ELF-1 (cell line): ENCODE measurements at regions not wholly inside any gene's neighbourhood (a gene's known extent, or its start where the extent isn't known, plus 50 kb on each side); places are given as distances from the start of the nearest gene placed in this dataset.
"Not testable (repeated sequence)": the region's sequence is repeated elsewhere in the genome, so short reads cannot be mapped to it uniquely, and the experiment has no call there.

ENCODE experiments used
- DNase-seq: peaks from one replicate; pipeline ENCODE4 v3.0.0-alpha.2; 2016; ENCODE audit warnings: low read depth, low spot score

DNA sequence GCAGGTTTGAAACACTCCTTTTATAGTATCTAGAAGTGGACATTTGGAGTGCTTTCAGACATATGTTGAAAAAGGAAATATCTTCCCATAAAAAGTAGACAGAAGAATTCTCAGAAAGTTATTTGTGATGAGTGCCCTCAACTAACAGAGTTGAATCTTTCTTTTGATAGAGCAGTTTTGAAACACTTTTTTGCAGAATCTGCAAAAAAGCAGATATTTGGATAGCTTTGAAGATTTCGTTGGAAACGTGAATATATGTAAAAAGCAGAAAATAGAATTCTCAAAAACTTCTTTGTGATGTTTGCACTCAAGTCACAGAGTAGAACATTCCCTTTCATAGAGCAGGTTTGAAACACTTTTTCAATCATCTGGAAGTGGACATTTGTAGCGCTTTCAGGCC is 676.4 kb upstream of the ZNF337 start:
- DNase-seq: not testable (repeated sequence)

DNA sequence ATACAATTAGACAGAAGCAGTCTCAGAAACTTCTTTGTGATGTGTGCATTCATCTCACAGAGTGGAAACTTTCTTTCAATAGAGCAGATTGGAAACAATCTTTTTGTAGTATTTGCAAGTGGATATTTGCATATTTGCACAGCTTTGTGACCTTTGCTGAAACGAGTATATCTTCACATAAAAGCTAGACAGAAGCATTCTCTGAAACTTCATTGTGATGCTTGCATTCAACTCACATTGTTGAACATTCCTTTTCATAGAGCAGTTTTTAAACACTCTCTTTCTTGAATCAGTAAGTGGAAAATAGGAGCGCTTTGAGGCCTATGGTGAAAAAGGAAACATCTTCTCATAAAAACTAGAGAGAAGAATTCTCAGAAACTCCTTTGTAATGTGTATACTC is 657.9 kb upstream of the ZNF337 start:
- DNase-seq: no peak

DNA sequence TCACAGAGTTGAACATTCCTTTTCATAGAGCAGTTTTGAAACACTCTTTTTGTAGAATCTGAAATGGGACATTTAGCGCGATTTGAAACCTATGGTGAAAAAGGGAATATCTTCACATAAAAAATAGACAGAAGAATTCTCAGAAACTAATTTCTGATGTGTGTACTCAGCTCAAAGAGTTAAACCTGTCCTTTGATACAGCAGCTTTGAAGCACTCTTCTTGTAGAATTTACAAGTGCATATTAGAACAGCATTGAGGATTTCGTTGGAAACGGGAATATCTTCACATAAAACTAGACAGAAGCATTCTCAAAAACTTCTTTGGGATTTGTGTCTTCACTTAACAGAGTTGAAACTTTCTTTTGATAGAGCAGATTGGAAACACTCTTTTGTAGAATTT is 650.7 kb upstream of the ZNF337 start:
- DNase-seq: no peak

DNA sequence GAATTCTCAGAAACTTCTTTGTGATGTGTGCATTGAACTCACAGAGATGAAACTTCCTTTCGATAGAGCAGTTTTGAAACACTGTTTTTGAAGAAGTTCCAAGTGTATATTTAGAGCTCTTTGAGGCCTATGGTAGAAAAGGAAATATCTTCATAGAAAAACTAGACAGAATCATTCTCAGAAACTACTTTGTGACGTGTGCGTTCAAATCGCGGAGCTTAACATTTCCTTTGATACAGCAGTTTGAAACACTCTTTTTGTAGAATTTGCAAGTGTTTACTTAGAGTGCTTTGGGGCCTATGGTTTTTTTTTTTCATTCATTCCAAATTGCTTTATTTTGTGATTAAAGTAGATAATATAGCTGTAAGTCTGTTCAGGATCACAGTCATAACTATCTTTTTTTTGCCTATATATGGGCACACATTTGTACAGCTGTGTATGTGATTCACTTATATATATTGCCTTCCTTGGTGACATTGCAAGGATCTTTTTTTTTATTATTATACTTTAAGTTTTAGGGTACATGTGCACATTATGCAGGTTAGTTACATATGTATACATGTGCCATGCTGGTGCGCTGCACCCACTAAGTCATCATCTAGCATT is 643.9 kb upstream of the ZNF337 start:
- not testable (repeated sequence) for DNase-seq

DNA sequence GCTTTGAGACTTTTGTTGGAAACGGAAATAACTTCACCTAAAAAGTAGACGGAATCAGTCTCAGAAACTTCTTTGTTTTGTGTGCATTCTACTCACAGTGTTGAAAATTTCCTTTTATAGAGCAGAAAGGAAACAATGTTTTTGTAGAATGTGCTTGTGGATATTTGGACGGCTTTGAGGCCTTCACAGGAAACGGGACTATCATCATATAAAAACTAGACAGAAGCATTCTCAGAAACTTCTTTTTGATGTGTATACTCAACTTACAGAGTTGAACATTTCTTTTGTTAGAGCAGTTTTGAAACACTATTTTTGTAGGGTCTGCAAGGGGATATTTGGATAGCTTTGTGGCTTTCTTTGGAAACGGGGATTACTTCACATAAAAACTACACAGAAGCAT is 627.5 kb upstream of the ZNF337 start:
- no peak for DNase-seq

DNA sequence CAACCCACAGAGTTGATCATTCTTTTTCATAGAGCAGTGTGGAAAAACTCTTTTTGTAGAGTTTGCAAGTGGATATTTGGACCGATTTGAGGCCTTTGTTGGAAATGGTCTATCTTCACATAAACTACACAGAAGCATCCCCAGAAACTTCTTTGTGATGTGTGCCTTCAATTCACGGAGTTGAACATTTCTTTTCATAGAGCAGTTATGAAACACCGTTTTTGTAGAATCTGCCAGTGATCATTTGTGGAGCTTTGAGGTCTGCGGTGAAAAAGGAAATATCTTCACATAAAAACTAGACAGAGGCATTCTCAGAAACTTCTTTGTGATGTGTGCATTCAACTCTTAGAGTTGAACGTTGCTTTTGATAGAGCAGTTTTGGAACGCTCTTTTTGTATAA is 618.4 kb upstream of the ZNF337 start:
- no peak for DNase-seq

DNA sequence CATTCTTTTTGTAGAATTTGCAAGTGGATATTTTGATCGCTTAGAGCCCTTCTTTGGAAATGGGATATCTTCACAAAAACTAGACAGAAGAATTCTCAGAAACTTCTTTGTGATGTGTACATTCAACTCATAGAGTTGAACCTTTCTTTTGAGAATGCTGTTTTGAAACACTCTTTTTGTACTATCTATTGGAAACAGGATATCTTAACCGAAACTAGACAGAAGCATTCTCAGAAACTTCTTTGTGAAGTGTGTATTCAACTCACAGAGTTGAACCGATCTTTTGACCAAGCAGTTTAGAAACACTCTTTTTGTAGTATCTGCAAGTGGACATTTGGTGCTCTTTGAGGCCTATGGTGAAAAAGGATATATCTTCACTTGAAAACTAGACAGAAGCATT is 613.1 kb upstream of the ZNF337 start:
- not testable (repeated sequence) for DNase-seq

DNA sequence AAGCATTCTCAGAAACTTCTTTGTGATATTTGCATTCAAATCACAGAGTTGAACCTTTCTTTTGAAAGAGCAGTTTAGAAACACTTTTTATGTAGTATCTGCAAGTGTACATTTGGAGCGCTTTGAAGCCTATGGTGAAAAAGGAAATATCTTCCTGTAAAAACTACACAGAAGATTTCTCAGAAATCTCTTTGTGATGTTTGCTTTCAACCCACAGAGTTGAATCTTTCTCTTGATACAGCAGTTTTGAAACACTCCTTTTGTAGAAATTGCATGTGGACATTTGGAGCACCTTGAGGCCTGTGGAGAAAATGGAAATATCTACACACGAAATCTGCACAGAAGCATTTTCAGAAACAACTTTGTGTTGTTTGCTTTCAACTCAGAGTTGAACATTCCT is 612.3 kb upstream of the ZNF337 start:
- DNase-seq: no peak

DNA sequence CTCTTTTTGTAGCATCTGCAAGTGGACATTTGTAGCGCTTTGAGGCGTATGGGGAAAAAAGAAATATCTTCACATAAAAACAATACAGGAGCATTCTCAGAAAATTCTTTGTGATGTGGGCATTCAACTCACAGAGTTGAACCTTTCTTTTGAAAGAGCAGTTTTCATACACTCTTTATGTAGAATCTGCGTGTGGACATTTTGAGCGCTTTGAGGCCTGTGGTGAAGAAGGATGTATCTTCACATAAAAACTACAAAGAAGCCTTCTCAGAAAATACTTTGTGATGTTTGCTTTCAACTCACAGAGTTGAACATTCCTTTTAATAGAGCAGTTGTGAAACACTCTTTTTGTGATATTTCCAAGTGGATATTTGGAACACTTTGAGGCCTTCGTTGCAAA is 598.4 kb upstream of the ZNF337 start:
- DNase-seq: no peak

DNA sequence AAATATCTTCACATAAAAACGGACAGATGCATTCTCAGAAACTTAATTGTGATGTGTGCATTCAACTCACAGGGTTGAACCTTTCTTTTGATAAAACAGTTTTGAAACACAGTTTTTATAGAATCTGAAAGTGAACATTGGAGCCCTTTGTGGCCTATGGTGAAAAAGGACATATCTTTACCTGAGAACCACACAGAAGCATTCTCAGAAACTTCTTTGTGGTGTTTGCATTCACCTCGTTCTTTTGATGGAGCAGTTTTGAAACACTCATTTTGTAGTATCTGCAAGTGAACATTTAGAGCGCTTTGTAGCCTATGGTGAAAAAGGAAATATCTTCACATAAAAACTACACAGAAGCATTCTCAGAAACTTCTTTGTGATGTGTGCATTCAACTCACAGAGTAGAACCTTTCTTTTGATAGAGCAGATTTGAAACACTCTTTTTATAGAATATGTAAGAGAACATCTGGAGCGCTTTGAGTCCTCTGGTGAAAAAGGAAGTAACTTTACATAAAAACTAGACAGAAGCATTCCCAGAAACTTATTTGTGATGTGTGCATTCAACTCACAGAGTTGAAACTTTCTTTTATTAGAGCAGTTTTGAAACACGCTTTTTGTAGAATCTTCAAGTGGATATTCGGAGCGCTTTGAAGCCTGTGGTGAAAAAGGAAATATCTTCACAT is 591.9 kb upstream of the ZNF337 start:
- not testable (repeated sequence) for DNase-seq

DNA sequence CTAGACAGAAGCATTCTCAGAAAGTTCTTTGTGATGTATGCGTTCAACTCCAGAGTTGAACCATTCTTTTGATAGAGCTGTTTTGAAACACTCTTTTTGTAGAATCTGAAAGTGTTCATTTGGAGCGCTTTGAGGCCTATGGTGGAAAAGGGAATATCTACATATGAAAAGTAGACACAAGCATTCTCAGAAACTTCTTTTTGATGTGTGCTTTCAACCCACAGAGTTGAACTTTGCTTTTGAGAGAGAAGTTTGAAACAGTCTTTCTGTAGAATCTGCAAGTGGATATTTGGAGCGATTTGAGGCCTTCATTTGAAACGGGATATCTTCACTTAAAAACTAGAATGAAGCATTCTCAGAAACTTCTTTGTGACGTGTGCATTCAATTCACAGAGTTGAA is 582.6 kb upstream of the ZNF337 start:
- no peak for DNase-seq

DNA sequence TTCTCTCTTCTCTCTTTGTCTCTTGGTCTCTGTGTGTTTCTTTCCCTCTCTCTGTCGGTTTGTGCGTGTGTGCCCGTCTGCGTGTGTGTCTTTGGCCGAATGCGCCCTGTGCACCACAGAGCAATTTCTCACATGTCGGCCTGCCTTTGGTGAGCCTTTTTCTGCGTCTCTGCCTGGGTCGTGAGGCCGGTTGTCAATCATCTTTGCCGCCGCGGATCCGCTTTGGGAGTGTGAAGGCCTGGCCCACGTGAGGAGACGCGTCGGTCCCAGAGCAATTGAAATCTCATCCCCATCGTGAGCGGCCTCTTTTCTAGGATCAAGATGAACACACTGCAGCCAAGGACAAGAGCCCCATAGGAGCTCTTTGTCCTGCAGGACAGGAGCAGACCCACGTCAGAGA is 580.7 kb upstream of the ZNF337 start:
- no peak for DNase-seq

DNA sequence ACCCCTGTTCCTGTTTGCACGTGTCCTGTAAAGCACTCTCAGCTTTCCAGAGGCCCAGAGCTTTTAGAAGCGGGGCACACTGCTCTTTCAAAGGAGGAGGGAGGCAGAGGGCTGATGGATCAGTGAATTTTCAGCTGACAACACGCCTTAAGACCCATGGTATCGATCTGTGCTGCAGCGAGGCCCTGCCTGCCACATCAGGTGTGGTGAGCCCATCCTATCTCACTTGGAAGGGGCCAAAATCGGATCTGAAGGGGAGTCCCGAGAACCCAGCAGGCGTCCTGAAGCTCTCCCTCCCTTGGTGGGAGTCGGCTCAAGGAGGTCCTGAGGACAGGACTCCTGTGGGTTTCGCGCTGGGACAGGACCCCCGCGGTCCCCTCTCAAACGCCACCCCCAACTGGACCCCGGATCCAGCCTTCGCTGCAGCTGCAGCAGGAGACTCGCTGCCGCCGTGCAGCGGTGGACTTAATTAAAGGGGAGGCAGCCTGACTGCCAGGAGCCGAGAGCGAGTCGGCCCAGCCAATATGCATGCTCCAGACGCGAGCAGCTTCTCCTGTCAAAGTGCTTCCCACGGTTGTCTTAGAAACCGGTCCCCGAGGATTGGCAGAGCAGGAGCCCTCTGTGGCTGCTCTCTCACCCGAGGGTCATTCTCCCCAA is 580.0 kb upstream of the ZNF337 start:
- peak; percentile 43 for DNase-seq

DNA sequence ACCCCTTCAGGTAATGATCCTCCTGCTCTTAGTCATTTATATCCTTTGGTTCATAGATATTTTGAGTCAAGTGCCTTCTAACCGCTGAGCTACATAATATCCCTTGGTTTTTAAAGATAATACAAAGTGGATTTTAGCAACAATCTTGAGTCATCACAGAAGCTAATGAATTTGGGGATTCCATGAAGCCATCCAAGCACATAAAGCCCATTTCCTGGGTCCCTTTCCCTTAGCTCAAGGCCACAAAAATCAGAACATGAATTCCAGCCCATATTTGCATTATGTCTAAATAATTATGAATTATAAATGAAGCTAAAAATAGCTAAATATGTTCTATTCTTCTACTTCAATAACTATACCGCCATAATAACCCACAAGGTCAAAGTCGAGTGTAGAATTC is 572.1 kb upstream of the ZNF337 start:
- DNase-seq: not testable (repeated sequence)

DNA sequence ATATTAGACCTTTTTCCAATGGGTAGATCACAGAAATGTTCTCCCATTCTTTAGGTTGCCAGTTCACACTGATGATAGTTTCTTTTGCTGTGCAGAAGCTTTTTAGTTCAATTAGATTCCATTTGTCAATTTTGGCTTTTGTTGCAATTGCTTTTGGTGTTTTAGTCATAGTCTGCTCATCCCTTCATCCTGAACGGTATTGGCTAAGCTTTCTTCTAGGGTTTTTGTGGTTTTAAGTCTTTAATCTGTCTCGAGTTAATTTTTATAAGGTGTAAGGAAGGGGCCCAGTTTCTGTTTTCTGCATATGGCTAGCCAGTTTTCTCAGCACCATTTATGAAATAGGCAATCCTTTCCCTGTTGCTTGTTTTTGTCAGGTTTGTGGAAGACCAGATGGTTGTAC is 564.3 kb upstream of the ZNF337 start:
- not testable (repeated sequence) for DNase-seq

DNA sequence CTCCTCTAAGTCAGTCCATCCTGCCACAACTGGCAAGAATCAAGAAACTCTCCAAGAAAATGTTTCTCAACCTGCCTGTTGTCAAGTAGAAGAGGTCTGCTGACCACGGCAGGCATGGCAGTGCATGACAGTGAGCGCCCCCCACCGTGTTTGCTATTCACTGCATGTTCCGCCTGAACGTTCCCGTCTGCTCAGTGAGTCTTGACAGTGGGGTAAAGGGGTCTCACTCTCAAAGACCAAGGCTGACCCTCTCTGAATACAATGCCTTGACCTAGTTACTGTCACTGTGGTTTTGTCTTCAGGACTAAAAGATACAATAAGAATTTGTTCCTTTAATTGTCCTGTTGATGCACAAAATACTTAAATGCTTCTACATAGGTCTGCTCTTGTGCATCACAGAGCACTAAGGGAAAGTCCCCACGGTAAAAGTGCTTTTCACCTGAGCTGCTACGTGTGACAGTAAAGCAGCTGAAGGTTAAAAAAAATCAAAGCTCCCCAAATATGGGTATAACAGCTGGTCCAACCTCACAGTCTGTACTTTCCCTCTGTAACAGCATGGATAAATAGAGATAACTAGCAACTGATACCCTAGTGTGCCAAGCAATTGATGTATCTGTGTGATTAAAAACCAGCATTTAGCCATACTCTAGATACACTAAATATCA is 555.8 kb upstream of the ZNF337 start:
- not testable (repeated sequence) for DNase-seq

DNA sequence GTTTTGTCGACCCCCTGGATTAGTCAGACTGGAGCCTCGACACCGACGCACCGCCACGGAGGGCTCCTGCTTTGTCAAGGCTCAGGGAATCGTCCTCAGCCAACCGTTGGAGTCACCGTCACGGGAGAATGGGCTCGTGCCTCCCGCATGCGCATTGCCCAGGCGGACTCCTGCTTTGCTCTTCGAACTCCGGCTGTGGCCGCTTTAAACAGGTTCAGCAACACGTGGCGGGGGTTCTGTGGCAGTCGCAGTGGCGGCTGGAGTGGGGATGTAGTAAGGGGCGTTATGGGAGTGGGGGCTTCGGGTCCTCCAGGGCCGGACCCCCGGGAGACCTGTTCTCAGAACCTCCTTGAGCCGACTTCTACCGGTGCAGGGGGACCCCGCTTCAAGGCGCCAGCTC is 554.7 kb upstream of the ZNF337 start:
- DNase-seq: not testable (repeated sequence)

DNA sequence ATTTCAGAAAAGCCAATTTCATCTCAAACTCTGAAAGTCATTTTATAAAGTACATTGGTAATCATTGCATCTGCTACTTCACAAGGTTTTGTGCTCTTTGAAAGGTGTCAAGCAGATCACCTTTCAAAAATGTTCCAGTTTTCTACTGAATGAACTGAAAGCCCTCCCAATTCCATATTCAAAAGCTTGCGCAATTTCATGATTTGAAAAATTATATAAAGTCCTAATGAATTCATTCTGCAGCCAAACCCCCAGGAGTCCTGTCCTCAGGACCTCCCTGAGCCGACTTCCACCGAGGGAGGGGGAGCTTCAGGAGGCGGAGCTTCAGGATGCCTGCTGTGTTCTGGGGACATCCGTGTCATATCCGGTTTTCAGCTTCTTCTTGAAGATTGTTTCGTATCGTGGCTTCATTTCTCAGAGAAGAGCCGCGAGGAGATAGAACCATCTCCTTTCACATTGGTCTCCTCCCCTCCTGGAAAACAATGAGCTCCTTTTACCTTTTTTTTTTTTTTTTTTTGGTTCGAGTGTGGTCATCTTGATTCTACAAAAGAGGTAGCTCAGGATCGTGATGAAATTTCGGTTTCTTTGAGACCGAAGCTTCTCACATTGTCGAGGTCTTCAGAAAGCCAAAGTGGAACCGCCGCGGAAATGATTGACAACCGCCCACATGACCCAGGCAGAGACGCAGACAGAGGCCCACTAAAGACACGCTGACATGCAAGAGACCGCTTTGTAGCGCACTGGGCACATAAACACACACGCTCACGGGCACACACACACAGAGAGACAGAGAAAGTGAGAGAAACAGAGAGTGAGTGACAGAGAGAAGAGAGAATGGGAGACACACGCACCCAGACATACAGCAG is 553.8 kb upstream of the ZNF337 start:
- DNase-seq: not testable (repeated sequence)

DNA sequence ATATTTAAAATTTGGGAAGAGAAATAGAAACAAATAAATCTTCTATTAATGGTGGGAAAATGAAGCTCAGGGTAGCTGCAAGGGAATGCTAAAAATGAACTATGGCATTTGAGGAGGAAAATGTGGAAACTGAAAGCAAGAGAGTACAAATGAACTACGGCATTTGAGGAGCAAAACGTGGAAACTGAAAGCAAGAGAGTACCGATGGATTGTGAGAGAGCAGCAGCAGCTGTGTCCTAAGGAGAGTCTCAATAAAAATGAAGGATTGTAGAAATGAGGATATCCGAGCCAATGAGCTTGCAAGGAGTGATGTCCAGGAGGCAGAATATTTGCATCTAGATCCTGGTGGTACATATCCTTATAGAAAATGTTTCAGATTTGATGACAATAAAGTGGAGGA is 547.1 kb upstream of the ZNF337 start:
- no peak for DNase-seq

DNA sequence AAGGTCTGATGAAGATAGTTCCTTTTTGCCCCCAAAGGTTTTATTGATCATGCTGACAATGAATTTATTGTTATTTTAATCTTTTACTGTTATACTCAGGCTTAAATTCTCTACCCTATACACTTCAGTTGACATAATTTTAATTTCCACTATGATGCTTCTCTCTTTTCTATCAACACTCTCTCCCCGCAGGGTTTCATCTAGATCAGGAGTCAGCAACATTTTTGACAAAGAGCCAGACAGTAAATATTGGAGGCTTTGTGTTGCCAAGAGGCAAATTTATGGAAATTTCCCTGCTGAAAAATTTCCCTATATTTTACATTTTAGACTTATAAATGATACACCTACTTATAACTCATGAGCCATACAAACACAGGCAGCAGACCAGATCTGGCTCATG is 524.0 kb upstream of the ZNF337 start:
- DNase-seq: not testable (repeated sequence)

DNA sequence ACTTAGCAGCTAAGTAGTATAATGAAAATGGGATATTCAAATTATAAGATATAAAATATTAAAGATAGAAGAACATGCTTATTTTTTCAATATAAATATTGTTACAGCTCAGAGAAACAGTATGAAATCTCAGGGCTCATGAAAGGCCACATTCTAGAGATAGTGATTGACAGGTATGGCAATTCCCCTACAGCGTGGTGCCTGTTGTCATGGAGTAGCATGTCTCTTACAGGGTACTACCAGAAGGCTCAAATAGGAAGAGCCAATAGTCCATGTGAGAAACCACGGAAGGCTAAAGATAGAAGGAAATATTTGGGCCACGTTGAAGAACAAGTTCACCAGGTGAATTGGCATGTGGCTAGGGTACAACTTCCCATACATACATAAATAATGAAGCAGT is 522.9 kb upstream of the ZNF337 start:
- not testable (repeated sequence) for DNase-seq

DNA sequence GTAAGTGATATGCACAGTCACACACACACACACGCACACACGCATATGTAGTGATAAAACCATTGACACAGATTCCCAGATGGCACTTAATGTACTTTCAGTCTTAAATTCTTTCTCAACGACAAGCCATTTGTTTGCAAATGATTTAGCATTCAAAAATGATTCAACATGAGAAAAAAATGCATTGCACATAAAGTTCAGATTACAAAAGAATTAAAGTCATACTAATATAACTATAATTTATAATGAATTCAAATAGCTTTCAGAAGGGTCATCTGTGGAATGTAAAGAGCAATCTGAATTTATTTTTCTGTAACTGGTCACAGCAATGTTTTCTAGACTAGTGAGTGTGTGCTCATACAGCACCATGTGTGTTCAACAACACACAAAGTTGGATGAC is 521.6 kb upstream of the ZNF337 start:
- no peak for DNase-seq
